Testis (tissue), 2 donors: ENCODE measurements at regions not wholly inside any gene's neighbourhood (a gene's known extent, or its start where the extent isn't known, plus 50 kb on each side); places are given as distances from the start of the nearest gene placed in this dataset.
"Not testable (repeated sequence)": the region's sequence is repeated elsewhere in the genome, so short reads cannot be mapped to it uniquely, and the experiment has no call there.

Source experiments
- POLR2A ChIP-seq: fragments of 450-650 bp; IDR thresholded peaks from one replicate; pipeline ENCODE4 v1.6.1; 2017; ENCODE audit warnings: antibody characterized with exemption, mild to moderate bottlenecking, moderate library complexity
- TF ChIP-seq, protein P1 (sequence below), 3 experiments: fragments of 450-650 bp in 2 of 3; fragments of 200-600 bp in 1 of 3; sonication (generic) in 1 of 3; IDR thresholded peaks; one replicate each; pipeline ENCODE4 v1.5.1; 2016 to 2019; ENCODE audit warnings: antibody characterized with exemption in 3 of 3, mild to moderate bottlenecking in 2 of 3, moderate library complexity in 1 of 3

DNA sequence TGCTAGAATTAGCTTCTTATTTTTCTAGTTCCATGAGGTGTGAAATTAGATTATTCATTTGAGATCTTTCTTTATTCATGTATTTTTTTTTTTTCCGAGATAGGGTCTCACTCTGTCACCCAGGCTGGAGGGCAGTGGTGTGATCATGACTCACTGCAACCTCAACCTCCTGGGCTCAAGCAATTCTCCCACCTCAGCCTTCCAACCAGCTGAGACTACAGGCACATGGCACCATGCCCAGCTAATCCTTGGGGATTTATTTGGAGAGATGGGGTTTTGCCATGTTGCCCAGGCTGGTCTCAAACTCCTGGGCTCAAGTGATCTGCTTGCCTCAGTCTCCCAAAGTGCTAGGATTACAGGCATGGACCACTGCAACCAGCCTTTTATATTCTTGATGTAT lies 653.0 kb downstream of the ADCYAP1 start:
- not testable (repeated sequence) for TF ChIP-seq POLR2A
- TF ChIP-seq, protein P1, sequence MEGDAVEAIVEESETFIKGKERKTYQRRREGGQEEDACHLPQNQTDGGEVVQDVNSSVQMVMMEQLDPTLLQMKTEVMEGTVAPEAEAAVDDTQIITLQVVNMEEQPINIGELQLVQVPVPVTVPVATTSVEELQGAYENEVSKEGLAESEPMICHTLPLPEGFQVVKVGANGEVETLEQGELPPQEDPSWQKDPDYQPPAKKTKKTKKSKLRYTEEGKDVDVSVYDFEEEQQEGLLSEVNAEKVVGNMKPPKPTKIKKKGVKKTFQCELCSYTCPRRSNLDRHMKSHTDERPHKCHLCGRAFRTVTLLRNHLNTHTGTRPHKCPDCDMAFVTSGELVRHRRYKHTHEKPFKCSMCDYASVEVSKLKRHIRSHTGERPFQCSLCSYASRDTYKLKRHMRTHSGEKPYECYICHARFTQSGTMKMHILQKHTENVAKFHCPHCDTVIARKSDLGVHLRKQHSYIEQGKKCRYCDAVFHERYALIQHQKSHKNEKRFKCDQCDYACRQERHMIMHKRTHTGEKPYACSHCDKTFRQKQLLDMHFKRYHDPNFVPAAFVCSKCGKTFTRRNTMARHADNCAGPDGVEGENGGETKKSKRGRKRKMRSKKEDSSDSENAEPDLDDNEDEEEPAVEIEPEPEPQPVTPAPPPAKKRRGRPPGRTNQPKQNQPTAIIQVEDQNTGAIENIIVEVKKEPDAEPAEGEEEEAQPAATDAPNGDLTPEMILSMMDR (IDR thresholded peaks at IDR 0.05): not testable (repeated sequence)
